SK-N-SH (cell line): ENCODE measurements at regions not wholly inside any gene's neighbourhood (a gene's known extent, or its start where the extent isn't known, plus 50 kb on each side); places are given as distances from the start of the nearest gene placed in this dataset.

Source experiments
- CTCF ChIA-PET: fragments of 300-600, 350-600 bp; formaldehyde crosslinking; extraction: SDS; loops from one replicate; lab custom pipeline; 2021; lab: Yijun Ruan, JAX
- POLR2A ChIA-PET: fragments of 350-600 bp; sonication (Branson Sonifier 250); formaldehyde crosslinking; extraction: SDS; loops from one replicate; lab custom pipeline; 2020; ENCODE audit warnings: antibody characterized with exemption, inconsistent platforms; lab: Yijun Ruan, JAX
- DNase-seq: peaks from one replicate; pipeline ENCODE4 v3.0.0; 2012
- H2AFZ ChIP-seq: fragments of 200-600 bp; sonication (generic); 2 replicates; pipeline ENCODE4 v1.8.1; 2016; ENCODE audit warnings: antibody characterized with exemption, mild to moderate bottlenecking, low read depth
- H3F3A ChIP-seq: fragments of 200-600 bp; sonication (generic); replicated peaks from 2 replicates; pipeline ENCODE3; 2016; ENCODE audit warnings: antibody characterized with exemption, mild to moderate bottlenecking; ENCODE audit not compliant: insufficient read depth
- H3K27ac ChIP-seq, 2 experiments: fragments of 200-500 bp in 1 of 2; fragments of 200-600 bp in 1 of 2; sonication (Bioruptor generic) in 1 of 2; sonication (generic), shearing (Covaris generic) in 1 of 2; 2 replicates each; pipeline versions ENCODE4 v1.5.1 to v1.6.1; 2014 to 2016; ENCODE audit warnings: low read depth in 2 of 2, inconsistent platforms in 1 of 2, low read length in 1 of 2, mild to moderate bottlenecking in 1 of 2, mixed read lengths in 1 of 2
- H3K27me3 ChIP-seq: fragments of 200-600 bp; sonication (generic), shearing (Covaris generic); 2 replicates; pipeline ENCODE4 v1.6.1; 2016; ENCODE audit warnings: mixed run types; ENCODE audit not compliant: insufficient read depth
- H3K36me3 ChIP-seq, 2 experiments: fragments of 200-500 bp in 1 of 2; fragments of 200-600 bp in 1 of 2; sonication (Bioruptor generic) in 1 of 2; sonication (generic) in 1 of 2; replicated peaks in 1 of 2; 2 replicates each; pipeline versions ENCODE3 to v1.5.1; 2014 to 2016; ENCODE audit warnings: low read length in 1 of 2, mild to moderate bottlenecking in 1 of 2; ENCODE audit not compliant: insufficient read depth in 2 of 2, control insufficient read depth in 1 of 2
- H3K4me1 ChIP-seq, 2 experiments: fragments of 200-500 bp in 1 of 2; fragments of 200-600 bp in 1 of 2; sonication (Bioruptor generic) in 1 of 2; sonication (generic), shearing (Covaris generic) in 1 of 2; 2 replicates each; pipeline versions ENCODE4 v1.5.1 to v1.6.1; 2014 to 2016; ENCODE audit warnings: low read depth in 1 of 2, low read length in 1 of 2, mixed run types in 1 of 2; ENCODE audit not compliant: insufficient read depth in 2 of 2, control insufficient read depth in 1 of 2
- H3K4me2 ChIP-seq: fragments of 200-600 bp; sonication (generic), shearing (Covaris generic); 2 replicates; pipeline ENCODE4 v1.6.1; 2017; ENCODE audit warnings: mixed run types
- H3K4me3 ChIP-seq, 2 experiments: fragments of 200-500 bp in 1 of 2; fragments of 200-600 bp in 1 of 2; sonication (Bioruptor generic) in 1 of 2; sonication (generic), shearing (Covaris generic) in 1 of 2; 2 replicates each; pipeline versions ENCODE4 v1.5.1 to v1.8.1; 2014 to 2016; ENCODE audit warnings: low read depth in 2 of 2, inconsistent platforms in 1 of 2, low read length in 1 of 2, mild to moderate bottlenecking in 1 of 2, mixed read lengths in 1 of 2, moderate library complexity in 1 of 2
- H3K79me2 ChIP-seq: fragments of 200-600 bp; sonication (generic); 2 replicates; pipeline ENCODE4 v1.8.1; 2017; ENCODE audit warnings: mild to moderate bottlenecking; ENCODE audit not compliant: insufficient read depth
- H3K9ac ChIP-seq: fragments of 200-600 bp; sonication (generic); 2 replicates; pipeline ENCODE4 v1.6.1; 2017; ENCODE audit warnings: mixed run types
- H3K9me2 ChIP-seq: fragments of 200-600 bp; sonication (generic); 2 replicates; pipeline ENCODE4 v1.6.1; 2017; ENCODE audit warnings: mixed run types
- H3K9me3 ChIP-seq: fragments of 200-600 bp; sonication (generic); 2 replicates; pipeline ENCODE4 v1.6.1; 2017; ENCODE audit warnings: mixed run types, mild to moderate bottlenecking, moderate library complexity
- H4K20me1 ChIP-seq: fragments of 200-600 bp; sonication (generic); 2 replicates; pipeline ENCODE4 v1.6.1; 2017; ENCODE audit warnings: mild to moderate bottlenecking, mixed run types; ENCODE audit not compliant: insufficient read depth
- GATA2 ChIP-seq: sonication (generic); formaldehyde crosslinking; IDR thresholded peaks from 2 replicates; pipeline ENCODE4 v1.5.0; 2020; ENCODE audit warnings: mild to moderate bottlenecking, missing genetic modification reagents
- JUND ChIP-seq: IDR thresholded peaks from 2 replicates; pipeline ENCODE4 v1.4.0; 2012
- MEF2A ChIP-seq: IDR thresholded peaks from 2 replicates; pipeline ENCODE4 v1.4.0; 2012; ENCODE audit warnings: low read depth, borderline replicate concordance
- NFIC ChIP-seq: IDR thresholded peaks from 2 replicates; pipeline ENCODE4 v1.4.0; 2012; ENCODE audit warnings: borderline replicate concordance
- RCOR1 ChIP-seq: fragments of 150-350 bp; IDR thresholded peaks from 2 replicates; pipeline ENCODE4 v1.6.1; 2017; ENCODE audit warnings: antibody characterized with exemption, low read length
- RFX5 ChIP-seq: IDR thresholded peaks from 2 replicates; pipeline ENCODE4 v1.6.1; 2012; ENCODE audit warnings: mild to moderate bottlenecking, improper control_type of control experiment, low read length
- SMC3 ChIP-seq: IDR thresholded peaks from 2 replicates; pipeline ENCODE4 v1.6.1; 2012; ENCODE audit warnings: low read depth, low read length, improper control_type of control experiment
- YY1 ChIP-seq: IDR thresholded peaks from 2 replicates; pipeline ENCODE4 v1.4.0; 2012; ENCODE audit warnings: low read depth, mild to moderate bottlenecking
- TF ChIP-seq, protein P1 (sequence below): IDR thresholded peaks from 2 replicates; pipeline ENCODE4 v1.4.0; 2012; ENCODE audit warnings: low read depth, borderline replicate concordance
- TF ChIP-seq, protein P2 (sequence below): IDR thresholded peaks from 2 replicates; pipeline ENCODE4; 2012
- TF ChIP-seq, protein P3 (sequence below): fragments of 150-350 bp; IDR thresholded peaks from 2 replicates; pipeline ENCODE4 v1.6.1; 2017; ENCODE audit warnings: antibody characterized with exemption, low read length, low read depth, borderline replicate concordance
- TF ChIP-seq, protein P4 (sequence below): fragments of 200-600 bp; sonication (generic); IDR thresholded peaks from 2 replicates; pipeline ENCODE4 v1.6.1; 2017; ENCODE audit warnings: antibody characterized with exemption, mild to moderate bottlenecking, moderate library complexity
- TF ChIP-seq, protein P5 (sequence below): IDR thresholded peaks from 2 replicates; pipeline ENCODE4 v1.6.1; 2012; ENCODE audit warnings: mild to moderate bottlenecking, low read depth, low read length, moderate library complexity

DNA sequence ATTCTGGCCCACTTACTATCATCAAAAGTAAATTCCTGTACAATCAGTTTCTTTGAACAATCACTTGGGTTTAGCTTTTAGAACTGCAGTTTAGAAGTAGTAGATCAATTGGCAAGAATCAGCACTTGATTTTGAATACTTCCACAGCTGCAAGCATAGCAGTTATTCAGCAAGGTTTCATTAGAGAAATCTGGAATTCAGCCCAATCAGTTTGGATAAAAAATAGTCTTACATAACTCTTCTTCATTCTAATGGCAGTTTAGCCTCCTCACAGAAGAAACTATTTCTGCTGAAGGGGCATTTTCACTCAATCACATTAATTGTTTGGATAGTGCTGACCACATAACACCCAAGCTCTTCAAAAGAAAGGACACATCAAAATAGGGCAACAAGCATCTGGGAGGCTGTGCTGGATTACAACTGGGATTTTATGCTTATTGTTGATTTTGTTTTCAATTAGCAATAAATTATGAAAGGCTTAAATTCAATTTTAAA lies 336.2 kb upstream of the PDE4D start:
- ChIA-PET CTCF (interaction anchor here (0.7 kb wide), 1 partner anchor 19 kb away, joined by 4 read pairs; no protein-coding TSS in a partner anchor), POLR2A (no interaction called here)
- H3K27ac ChIP-seq = no peak overlapping the region
- H4K20me1 ChIP-seq = no peaks in the 10 kb centered on the region
- no peaks in the 10 kb centered on the region for H3K9me3 ChIP-seq
- no peaks in the 10 kb centered on the region for H3K4me1 ChIP-seq
- TF ChIP-seq, protein P1, sequence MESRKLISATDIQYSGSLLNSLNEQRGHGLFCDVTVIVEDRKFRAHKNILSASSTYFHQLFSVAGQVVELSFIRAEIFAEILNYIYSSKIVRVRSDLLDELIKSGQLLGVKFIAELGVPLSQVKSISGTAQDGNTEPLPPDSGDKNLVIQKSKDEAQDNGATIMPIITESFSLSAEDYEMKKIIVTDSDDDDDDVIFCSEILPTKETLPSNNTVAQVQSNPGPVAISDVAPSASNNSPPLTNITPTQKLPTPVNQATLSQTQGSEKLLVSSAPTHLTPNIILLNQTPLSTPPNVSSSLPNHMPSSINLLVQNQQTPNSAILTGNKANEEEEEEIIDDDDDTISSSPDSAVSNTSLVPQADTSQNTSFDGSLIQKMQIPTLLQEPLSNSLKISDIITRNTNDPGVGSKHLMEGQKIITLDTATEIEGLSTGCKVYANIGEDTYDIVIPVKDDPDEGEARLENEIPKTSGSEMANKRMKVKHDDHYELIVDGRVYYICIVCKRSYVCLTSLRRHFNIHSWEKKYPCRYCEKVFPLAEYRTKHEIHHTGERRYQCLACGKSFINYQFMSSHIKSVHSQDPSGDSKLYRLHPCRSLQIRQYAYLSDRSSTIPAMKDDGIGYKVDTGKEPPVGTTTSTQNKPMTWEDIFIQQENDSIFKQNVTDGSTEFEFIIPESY = no peak
- TF ChIP-seq, protein P2, sequence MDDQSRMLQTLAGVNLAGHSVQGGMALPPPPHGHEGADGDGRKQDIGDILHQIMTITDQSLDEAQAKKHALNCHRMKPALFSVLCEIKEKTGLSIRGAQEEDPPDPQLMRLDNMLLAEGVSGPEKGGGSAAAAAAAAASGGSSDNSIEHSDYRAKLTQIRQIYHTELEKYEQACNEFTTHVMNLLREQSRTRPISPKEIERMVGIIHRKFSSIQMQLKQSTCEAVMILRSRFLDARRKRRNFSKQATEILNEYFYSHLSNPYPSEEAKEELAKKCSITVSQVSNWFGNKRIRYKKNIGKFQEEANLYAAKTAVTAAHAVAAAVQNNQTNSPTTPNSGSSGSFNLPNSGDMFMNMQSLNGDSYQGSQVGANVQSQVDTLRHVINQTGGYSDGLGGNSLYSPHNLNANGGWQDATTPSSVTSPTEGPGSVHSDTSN = no peak
- TF ChIP-seq, protein P3, sequence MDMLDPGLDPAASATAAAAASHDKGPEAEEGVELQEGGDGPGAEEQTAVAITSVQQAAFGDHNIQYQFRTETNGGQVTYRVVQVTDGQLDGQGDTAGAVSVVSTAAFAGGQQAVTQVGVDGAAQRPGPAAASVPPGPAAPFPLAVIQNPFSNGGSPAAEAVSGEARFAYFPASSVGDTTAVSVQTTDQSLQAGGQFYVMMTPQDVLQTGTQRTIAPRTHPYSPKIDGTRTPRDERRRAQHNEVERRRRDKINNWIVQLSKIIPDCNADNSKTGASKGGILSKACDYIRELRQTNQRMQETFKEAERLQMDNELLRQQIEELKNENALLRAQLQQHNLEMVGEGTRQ = no peak
- TF ChIP-seq YY1 (no peak), GATA2 (no peak), RCOR1 (no peak), NFIC (no peak), SMC3 (no peak), MEF2A (no peak), JUND (no peak), RFX5 (no peak)
- TF ChIP-seq, protein P4, sequence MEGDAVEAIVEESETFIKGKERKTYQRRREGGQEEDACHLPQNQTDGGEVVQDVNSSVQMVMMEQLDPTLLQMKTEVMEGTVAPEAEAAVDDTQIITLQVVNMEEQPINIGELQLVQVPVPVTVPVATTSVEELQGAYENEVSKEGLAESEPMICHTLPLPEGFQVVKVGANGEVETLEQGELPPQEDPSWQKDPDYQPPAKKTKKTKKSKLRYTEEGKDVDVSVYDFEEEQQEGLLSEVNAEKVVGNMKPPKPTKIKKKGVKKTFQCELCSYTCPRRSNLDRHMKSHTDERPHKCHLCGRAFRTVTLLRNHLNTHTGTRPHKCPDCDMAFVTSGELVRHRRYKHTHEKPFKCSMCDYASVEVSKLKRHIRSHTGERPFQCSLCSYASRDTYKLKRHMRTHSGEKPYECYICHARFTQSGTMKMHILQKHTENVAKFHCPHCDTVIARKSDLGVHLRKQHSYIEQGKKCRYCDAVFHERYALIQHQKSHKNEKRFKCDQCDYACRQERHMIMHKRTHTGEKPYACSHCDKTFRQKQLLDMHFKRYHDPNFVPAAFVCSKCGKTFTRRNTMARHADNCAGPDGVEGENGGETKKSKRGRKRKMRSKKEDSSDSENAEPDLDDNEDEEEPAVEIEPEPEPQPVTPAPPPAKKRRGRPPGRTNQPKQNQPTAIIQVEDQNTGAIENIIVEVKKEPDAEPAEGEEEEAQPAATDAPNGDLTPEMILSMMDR = no peak
- TF ChIP-seq, protein P5, sequence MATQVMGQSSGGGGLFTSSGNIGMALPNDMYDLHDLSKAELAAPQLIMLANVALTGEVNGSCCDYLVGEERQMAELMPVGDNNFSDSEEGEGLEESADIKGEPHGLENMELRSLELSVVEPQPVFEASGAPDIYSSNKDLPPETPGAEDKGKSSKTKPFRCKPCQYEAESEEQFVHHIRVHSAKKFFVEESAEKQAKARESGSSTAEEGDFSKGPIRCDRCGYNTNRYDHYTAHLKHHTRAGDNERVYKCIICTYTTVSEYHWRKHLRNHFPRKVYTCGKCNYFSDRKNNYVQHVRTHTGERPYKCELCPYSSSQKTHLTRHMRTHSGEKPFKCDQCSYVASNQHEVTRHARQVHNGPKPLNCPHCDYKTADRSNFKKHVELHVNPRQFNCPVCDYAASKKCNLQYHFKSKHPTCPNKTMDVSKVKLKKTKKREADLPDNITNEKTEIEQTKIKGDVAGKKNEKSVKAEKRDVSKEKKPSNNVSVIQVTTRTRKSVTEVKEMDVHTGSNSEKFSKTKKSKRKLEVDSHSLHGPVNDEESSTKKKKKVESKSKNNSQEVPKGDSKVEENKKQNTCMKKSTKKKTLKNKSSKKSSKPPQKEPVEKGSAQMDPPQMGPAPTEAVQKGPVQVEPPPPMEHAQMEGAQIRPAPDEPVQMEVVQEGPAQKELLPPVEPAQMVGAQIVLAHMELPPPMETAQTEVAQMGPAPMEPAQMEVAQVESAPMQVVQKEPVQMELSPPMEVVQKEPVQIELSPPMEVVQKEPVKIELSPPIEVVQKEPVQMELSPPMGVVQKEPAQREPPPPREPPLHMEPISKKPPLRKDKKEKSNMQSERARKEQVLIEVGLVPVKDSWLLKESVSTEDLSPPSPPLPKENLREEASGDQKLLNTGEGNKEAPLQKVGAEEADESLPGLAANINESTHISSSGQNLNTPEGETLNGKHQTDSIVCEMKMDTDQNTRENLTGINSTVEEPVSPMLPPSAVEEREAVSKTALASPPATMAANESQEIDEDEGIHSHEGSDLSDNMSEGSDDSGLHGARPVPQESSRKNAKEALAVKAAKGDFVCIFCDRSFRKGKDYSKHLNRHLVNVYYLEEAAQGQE = no peak
- H3K9ac ChIP-seq = no peak overlapping the region
- no peaks in the 10 kb centered on the region for H3K27me3 ChIP-seq
- no peaks in the 10 kb centered on the region for H3K9me2 ChIP-seq
- no peaks in the 10 kb centered on the region for H3K36me3 ChIP-seq
- H3K4me3 ChIP-seq = no peak overlapping the region
- H3K4me2 ChIP-seq = no peak overlapping the region
- H3K79me2 ChIP-seq = no peaks in the 10 kb centered on the region
- H2AFZ ChIP-seq = no peak overlapping the region
- no peak for DNase-seq
- H3F3A ChIP-seq = no peaks in the 10 kb centered on the region
